ENCODE measurements at regions not wholly inside any gene's neighbourhood (a gene's known extent, or its start where the extent isn't known, plus 50 kb on each side); places are given as distances from the start of the nearest gene placed in this dataset.

DNA sequence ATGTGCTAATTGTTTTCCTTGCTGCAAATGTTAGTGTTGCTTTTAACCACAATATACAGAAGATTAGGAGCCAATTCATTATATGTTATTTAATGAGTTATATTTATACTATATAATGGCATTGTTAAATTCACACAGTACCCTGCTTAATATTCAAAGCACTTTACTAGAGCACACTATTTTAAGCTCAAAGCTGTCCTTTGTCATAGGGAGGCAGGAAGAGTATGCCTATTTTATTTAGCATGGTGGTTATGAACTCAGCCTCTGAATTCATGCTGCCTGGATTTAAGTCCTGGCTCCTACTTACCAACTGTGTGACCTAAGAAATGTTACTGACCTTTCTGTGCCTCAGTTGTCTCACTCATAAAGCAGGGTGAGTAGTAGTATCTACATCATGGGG lies 80.5 kb downstream of the FASTKD2 start:
- Histone ChIP-seq H3K9ac (ENCODE audit: low read length in 3 of 3) (no peak overlapping the region), H3K4me1 (ENCODE audit: control insufficient read depth in 2 of 3, insufficient read depth in 2 of 3, low read depth in 1 of 3, low read length in 3 of 3) (no peaks in the 10 kb centered on the region), H3K4me3 (ENCODE audit: low read length in 3 of 3) (no peak overlapping the region), H3K36me3 (ENCODE audit: control insufficient read depth in 2 of 3, insufficient read depth in 3 of 3, low read length in 3 of 3) (peaks cover 0 to 2% (median 0%) of the 10 kb centered on the region in 3 donors), H3K27ac (ENCODE audit: low read depth in 2 of 2, low read length in 2 of 2) (no peak overlapping the region), H3K27me3 (ENCODE audit: control insufficient read depth, insufficient read depth, low read length) (no peaks in the 10 kb centered on the region), H3K9me3 (ENCODE audit: control insufficient read depth in 2 of 3, insufficient read depth in 1 of 3, low read length in 3 of 3) (no peaks in the 10 kb centered on the region)
- no peak for DNase-seq
- no peak for FAIRE-seq
- TF ChIP-seq, protein P1, sequence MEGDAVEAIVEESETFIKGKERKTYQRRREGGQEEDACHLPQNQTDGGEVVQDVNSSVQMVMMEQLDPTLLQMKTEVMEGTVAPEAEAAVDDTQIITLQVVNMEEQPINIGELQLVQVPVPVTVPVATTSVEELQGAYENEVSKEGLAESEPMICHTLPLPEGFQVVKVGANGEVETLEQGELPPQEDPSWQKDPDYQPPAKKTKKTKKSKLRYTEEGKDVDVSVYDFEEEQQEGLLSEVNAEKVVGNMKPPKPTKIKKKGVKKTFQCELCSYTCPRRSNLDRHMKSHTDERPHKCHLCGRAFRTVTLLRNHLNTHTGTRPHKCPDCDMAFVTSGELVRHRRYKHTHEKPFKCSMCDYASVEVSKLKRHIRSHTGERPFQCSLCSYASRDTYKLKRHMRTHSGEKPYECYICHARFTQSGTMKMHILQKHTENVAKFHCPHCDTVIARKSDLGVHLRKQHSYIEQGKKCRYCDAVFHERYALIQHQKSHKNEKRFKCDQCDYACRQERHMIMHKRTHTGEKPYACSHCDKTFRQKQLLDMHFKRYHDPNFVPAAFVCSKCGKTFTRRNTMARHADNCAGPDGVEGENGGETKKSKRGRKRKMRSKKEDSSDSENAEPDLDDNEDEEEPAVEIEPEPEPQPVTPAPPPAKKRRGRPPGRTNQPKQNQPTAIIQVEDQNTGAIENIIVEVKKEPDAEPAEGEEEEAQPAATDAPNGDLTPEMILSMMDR (IDR thresholded peaks at IDR 0.05; ENCODE audit: borderline replicate concordance, extremely low read depth, insufficient read depth) = no peak
- intact Hi-C loops (cut with DNase I) = no loop called here

DNA sequence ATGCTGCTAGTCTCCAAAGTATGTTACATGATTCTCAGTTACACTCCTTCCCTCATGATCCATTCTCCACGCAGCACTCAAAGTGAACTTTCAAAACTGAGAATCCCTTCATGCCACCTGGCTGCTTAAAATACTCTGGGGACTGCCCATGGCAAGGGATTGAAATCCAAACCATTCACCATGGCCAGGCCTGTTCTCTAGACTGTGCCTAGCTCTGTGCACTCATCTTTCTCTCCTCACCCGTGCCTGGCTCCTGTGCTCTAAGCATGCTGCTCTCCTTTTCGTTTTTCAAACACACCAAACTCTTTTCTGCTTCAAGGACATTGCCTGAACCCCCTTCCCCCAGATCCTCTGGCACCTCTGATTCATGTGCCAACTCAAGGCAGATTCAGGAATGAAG lies 80.9 kb downstream of the FASTKD2 start:
- no peaks in the 10 kb centered on the region for H3K4me1 ChIP-seq (ENCODE audit: control insufficient read depth in 2 of 3, insufficient read depth in 2 of 3, low read depth in 1 of 3, low read length in 3 of 3)
- H3K9me3 ChIP-seq (ENCODE audit: control insufficient read depth in 2 of 3, insufficient read depth in 1 of 3, low read length in 3 of 3) = no peaks in the 10 kb centered on the region
- intact Hi-C loops (cut with DNase I) = no loop called here
- TF ChIP-seq, protein P1 (IDR thresholded peaks at IDR 0.05; ENCODE audit: borderline replicate concordance, extremely low read depth, insufficient read depth) = no peak
- H3K4me3 ChIP-seq (ENCODE audit: low read length in 3 of 3) = no peak overlapping the region
- H3K36me3 ChIP-seq (ENCODE audit: control insufficient read depth in 2 of 3, insufficient read depth in 3 of 3, low read length in 3 of 3) = no peaks in the 10 kb centered on the region
- FAIRE-seq = no peak
- H3K27ac ChIP-seq (ENCODE audit: low read depth in 2 of 2, low read length in 2 of 2) = no peak overlapping the region
- no peak for DNase-seq
- no peaks in the 10 kb centered on the region for H3K27me3 ChIP-seq (ENCODE audit: control insufficient read depth, insufficient read depth, low read length)
- no peak overlapping the region for H3K9ac ChIP-seq (ENCODE audit: low read length in 3 of 3)

DNA sequence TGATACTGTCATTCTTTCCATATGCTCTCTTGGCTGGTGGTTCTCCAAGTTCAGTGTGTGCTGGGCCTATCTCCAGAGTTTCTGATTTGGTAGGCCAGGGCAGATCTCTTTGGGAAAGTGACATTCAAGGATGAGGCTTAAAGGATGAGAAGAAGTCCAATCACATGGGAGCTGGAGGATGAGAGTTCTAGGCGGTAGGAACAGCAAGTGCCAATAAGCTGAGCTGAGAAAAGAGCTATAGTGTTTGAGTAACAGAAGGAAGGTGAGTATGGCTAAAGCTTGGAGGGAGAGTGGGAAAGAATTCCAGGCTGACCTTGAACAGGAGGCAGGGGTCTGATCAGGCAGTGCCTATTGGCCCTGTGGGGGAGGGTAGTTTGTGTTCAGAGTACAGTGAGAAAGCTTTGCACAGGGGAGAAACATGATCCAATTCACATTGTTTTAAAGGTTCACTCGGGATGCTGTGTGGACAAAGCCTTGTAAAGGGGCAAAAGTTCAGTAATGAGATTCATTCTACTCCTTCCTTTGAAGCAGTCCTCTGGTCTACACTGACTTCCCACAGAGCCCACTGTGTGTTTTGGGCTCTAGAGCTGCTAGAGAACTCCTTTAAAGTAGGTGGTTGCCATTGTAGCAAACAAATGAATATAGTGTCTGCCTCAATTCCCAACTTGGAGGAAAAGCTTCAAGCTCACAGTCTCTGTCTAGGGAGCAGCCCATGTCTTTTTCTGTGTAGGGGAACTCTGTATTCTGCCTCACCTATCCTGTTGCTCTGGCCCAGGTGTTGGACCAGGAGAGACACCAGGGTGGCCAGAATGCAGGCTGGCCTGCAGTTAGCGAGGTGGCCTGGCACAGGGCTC lies 81.8 kb downstream of the FASTKD2 start:
- no peak for FAIRE-seq
- Histone ChIP-seq H3K9me3 (ENCODE audit: control insufficient read depth in 2 of 3, insufficient read depth in 1 of 3, low read length in 3 of 3) (no peaks in the 10 kb centered on the region), H3K9ac (ENCODE audit: low read length in 3 of 3) (no peak overlapping the region)

More for the DNA sequence above, 81.8 kb downstream of the FASTKD2 start:
- peak in 2 of 5 donors; percentile 16 to 29 for DNase-seq
- H3K4me1 ChIP-seq (ENCODE audit: control insufficient read depth in 2 of 3, insufficient read depth in 2 of 3, low read depth in 1 of 3, low read length in 3 of 3) = no peaks in the 10 kb centered on the region
- TF ChIP-seq, protein P1 (IDR thresholded peaks at IDR 0.05; ENCODE audit: borderline replicate concordance, extremely low read depth, insufficient read depth) = no peak
- intact Hi-C loops (cut with DNase I) = no loop called here
- no peak overlapping the region for H3K4me3 ChIP-seq (ENCODE audit: low read length in 3 of 3)
- no peaks in the 10 kb centered on the region for H3K36me3 ChIP-seq (ENCODE audit: control insufficient read depth in 2 of 3, insufficient read depth in 3 of 3, low read length in 3 of 3)
- H3K27me3 ChIP-seq (ENCODE audit: control insufficient read depth, insufficient read depth, low read length) = no peaks in the 10 kb centered on the region
- no peak overlapping the region for H3K27ac ChIP-seq (ENCODE audit: low read depth in 2 of 2, low read length in 2 of 2)

Data from kidney (tissue), 13 donors.